Activated T-cell treated with anti-CD3 and anti-CD28 coated beads, Interleukin-2, amount 50 U/mL, for 24 hours (primary cell): ENCODE measurements at regions not wholly inside any gene's neighbourhood (a gene's known extent, or its start where the extent isn't known, plus 50 kb on each side); places are given as distances from the start of the nearest gene placed in this dataset.

Experiments
- DNase-seq: peaks from one replicate; pipeline ENCODE4 v3.0.0-alpha.2; 2020
- H3K27ac Mint-ChIP-seq: 2 replicates; pipeline ENCODE4 v1.8.0; 2020; ENCODE audit warnings: mild to moderate bottlenecking, mixed read lengths
- H3K27me3 Mint-ChIP-seq: 2 replicates; pipeline ENCODE4 v1.8.0; 2020; ENCODE audit warnings: mixed read lengths
- H3K36me3 Mint-ChIP-seq: 2 replicates; pipeline ENCODE4 v1.8.0; 2020; ENCODE audit warnings: low read depth, mixed read lengths
- H3K4me1 Mint-ChIP-seq: 2 replicates; pipeline ENCODE4 v1.8.0; 2020; ENCODE audit warnings: low read depth, mixed read lengths
- H3K4me3 Mint-ChIP-seq: 2 replicates; pipeline ENCODE4 v1.8.0; 2020; ENCODE audit warnings: mild to moderate bottlenecking, moderate library complexity, mixed read lengths
- H3K9me3 Mint-ChIP-seq: 2 replicates; pipeline ENCODE4 v1.8.0; 2020; ENCODE audit warnings: mixed read lengths

DNA sequence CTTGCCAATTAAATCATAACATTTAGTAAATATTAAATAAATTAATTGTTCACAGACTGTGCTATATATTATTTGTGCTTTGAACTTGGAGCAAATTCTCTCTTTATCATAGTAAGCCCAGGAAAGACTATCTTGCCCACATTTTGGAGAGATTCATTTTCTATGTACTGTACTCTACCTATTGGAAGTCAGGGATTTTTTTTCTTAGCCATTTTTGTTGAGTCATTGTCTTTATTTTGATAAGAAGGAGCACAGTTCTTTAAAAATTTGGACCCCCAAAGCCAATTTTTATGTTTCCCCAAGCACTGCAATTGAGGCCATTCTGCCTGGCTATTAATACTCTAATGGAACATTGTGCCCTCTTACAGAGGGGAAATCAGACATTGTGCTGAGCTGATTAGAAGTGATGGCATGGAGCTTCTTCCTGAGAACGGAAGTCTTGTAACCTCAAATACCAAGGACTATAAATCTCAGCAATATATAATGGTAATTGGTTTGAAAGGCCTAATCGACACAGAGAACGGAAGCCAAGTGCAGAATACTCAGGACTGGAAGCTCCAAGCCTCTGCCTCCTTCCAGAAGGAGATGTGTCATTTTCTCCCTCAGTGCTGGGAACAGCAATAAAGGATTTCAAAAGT lies 188.8 kb upstream of the PAPPA start:
- no peak overlapping the region for H3K4me3 Mint-ChIP-seq

DNA sequence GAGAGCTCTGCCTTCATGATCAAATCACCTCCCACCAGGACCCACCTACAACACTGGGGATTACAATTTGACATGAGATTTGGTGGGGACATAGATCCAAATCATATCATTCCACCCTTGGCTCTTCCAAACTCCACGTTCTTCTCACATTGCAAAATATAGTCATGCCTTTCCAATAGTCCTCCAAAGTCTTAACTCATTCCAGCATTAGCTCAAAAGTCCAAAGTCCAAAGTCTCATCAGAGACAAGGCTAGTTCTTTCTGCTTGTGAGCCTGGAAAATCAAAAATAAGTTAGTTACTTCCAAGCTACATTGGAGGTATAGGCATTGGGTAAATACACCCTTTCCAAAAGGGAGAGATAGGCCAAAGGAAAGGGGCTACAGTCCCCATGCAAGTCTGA lies 186.9 kb upstream of the PAPPA start:
- H3K9me3 Mint-ChIP-seq: peaks cover 5% of the 10 kb centered on the region
- no peak overlapping the region for H3K27ac Mint-ChIP-seq
- no peaks in the 10 kb centered on the region for H3K4me1 Mint-ChIP-seq
- no peak overlapping the region for H3K4me3 Mint-ChIP-seq
- no peaks in the 10 kb centered on the region for H3K27me3 Mint-ChIP-seq
- H3K36me3 Mint-ChIP-seq: no peaks in the 10 kb centered on the region
- no peak for DNase-seq

More for the DNA sequence above, 188.8 kb upstream of the PAPPA start:
- Mint-ChIP-seq H3K36me3 (no peaks in the 10 kb centered on the region), H3K4me1 (no peaks in the 10 kb centered on the region), H3K27ac (no peak overlapping the region), H3K27me3 (no peaks in the 10 kb centered on the region), H3K9me3 (no peaks in the 10 kb centered on the region)
- DNase-seq: no peak

GRCh38 chr9:115969096-115969495 lies 184.5 kb upstream of the PAPPA start:
- Mint-ChIP-seq H3K36me3 (no peaks in the 10 kb centered on the region), H3K4me1 (no peaks in the 10 kb centered on the region), H3K27ac (no peak overlapping the region), H3K4me3 (no peak overlapping the region), H3K9me3 (peaks cover 5% of the 10 kb centered on the region), H3K27me3 (no peaks in the 10 kb centered on the region)
- no peak for DNase-seq

GRCh38 chr9:115972362-115972761 lies 181.2 kb upstream of the PAPPA start:
- no peaks in the 10 kb centered on the region for H3K36me3 Mint-ChIP-seq
- no peak overlapping the region for H3K27ac Mint-ChIP-seq
- peaks cover 7% of the 10 kb centered on the region for H3K9me3 Mint-ChIP-seq
- no peaks in the 10 kb centered on the region for H3K4me1 Mint-ChIP-seq
- H3K27me3 Mint-ChIP-seq: no peaks in the 10 kb centered on the region
- no peak for DNase-seq
- no peak overlapping the region for H3K4me3 Mint-ChIP-seq

GRCh38 chr9:115972843-115973595 lies 180.6 kb upstream of the PAPPA start:
- DNase-seq: no peak
- no peaks in the 10 kb centered on the region for H3K27me3 Mint-ChIP-seq
- H3K4me1 Mint-ChIP-seq: no peaks in the 10 kb centered on the region
- peaks cover 7% of the 10 kb centered on the region for H3K9me3 Mint-ChIP-seq
- H3K4me3 Mint-ChIP-seq: no peak overlapping the region
- H3K36me3 Mint-ChIP-seq: no peaks in the 10 kb centered on the region
- no peak overlapping the region for H3K27ac Mint-ChIP-seq

- no peak for DNase-seq
- Mint-ChIP-seq H3K27ac (no peak overlapping the region), H3K36me3 (no peaks in the 10 kb centered on the region), H3K4me3 (no peak overlapping the region), H3K4me1 (no peaks in the 10 kb centered on the region), H3K9me3 (peaks cover 2% of the 10 kb centered on the region), H3K27me3 (no peaks in the 10 kb centered on the region)
Measured at GRCh38 chr9:115976781-115977180, 176.8 kb upstream of the PAPPA start.

GRCh38 chr9:115978091-115978490 lies 175.5 kb upstream of the PAPPA start:
- no peaks in the 10 kb centered on the region for H3K4me1 Mint-ChIP-seq
- no peak overlapping the region for H3K27ac Mint-ChIP-seq
- no peaks in the 10 kb centered on the region for H3K36me3 Mint-ChIP-seq
- peaks cover 2% of the 10 kb centered on the region for H3K9me3 Mint-ChIP-seq
- no peak for DNase-seq
- H3K27me3 Mint-ChIP-seq: no peaks in the 10 kb centered on the region
- H3K4me3 Mint-ChIP-seq: no peak overlapping the region

GRCh38 chr9:115978659-115979096 lies 174.9 kb upstream of the PAPPA start:
- H3K4me1 Mint-ChIP-seq: no peaks in the 10 kb centered on the region
- no peaks in the 10 kb centered on the region for H3K36me3 Mint-ChIP-seq
- no peaks in the 10 kb centered on the region for H3K27me3 Mint-ChIP-seq
- H3K4me3 Mint-ChIP-seq: no peak overlapping the region
- DNase-seq: no peak
- no peak overlapping the region for H3K27ac Mint-ChIP-seq
- peaks cover 2% of the 10 kb centered on the region for H3K9me3 Mint-ChIP-seq

- Mint-ChIP-seq H3K4me3 (no peak overlapping the region), H3K4me1 (no peaks in the 10 kb centered on the region), H3K27me3 (no peaks in the 10 kb centered on the region), H3K36me3 (no peaks in the 10 kb centered on the region), H3K27ac (no peak overlapping the region), H3K9me3 (peaks cover 5% of the 10 kb centered on the region)
- no peak for DNase-seq
Measured at GRCh38 chr9:115980054-115980453, 173.5 kb upstream of the PAPPA start.

DNA sequence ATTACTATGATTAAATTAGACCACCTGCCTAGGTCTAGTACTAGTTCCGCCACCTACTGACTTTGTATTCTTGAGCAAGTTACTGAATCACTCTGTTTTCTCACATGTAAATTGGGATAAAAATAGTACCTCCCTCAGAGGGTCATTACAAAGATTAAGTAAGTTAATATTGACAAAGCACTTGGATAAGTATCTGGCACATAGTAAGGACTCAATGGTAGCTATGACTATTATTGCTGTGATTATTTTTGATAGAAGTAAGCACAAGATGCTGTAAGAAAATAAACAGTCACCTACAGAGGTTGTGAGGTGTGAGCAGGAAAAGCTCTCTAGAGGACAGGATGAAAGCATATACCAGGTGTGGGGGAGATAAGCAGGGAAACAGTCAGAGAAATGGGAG lies 173.1 kb upstream of the PAPPA start:
- DNase-seq: no peak
- H3K4me3 Mint-ChIP-seq: no peak overlapping the region
- no peaks in the 10 kb centered on the region for H3K4me1 Mint-ChIP-seq
- peaks cover 5% of the 10 kb centered on the region for H3K9me3 Mint-ChIP-seq
- no peaks in the 10 kb centered on the region for H3K27me3 Mint-ChIP-seq
- H3K27ac Mint-ChIP-seq: no peak overlapping the region
- H3K36me3 Mint-ChIP-seq: no peaks in the 10 kb centered on the region

DNA sequence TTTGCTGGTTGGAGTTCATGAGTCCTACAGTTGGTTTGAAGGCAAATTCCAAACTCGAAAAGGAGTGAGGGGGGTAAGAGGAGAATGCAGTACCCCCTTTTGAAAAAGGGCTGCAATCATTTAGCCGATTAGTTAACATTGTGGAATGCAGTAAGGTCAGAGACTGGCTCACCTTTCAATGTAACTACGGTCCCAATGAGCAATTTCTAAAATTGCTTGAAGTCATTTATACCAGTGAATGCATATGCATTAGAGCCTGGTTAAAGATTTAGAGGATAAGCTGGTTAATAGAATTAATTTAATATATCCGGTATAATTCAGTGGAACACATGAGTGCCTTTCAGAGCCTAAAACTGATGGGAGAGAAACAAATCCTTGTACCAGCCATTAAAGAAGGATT lies 172.6 kb upstream of the PAPPA start:
- Mint-ChIP-seq H3K4me1 (no peaks in the 10 kb centered on the region), H3K9me3 (peaks cover 5% of the 10 kb centered on the region), H3K4me3 (no peak overlapping the region), H3K36me3 (no peaks in the 10 kb centered on the region), H3K27me3 (no peaks in the 10 kb centered on the region), H3K27ac (no peak overlapping the region)
- no peak for DNase-seq

DNA sequence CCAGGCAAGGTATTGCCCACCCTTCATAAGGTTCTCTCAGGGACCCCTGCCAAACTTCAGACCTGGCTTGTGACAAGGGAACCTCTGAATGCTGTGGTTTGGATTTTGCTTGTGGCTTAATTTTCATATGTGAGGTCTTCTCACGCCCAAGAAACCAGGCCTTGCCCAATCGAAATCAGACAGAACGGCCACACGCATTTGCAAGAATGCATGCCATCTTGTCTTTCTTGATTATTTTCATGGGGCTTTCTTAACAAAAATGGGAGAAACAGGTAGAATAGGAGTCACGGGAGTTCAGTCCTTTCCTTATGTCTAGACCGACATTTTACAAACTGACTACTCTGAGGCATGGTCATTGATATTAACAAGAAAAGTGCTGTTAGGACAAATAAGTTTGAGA lies 170.2 kb upstream of the PAPPA start:
- DNase-seq: no peak
- H3K4me1 Mint-ChIP-seq: no peaks in the 10 kb centered on the region
- H3K4me3 Mint-ChIP-seq: no peak overlapping the region
- no peaks in the 10 kb centered on the region for H3K36me3 Mint-ChIP-seq
- peaks cover 6% of the 10 kb centered on the region for H3K9me3 Mint-ChIP-seq
- no peak overlapping the region for H3K27ac Mint-ChIP-seq
- H3K27me3 Mint-ChIP-seq: no peaks in the 10 kb centered on the region

DNA sequence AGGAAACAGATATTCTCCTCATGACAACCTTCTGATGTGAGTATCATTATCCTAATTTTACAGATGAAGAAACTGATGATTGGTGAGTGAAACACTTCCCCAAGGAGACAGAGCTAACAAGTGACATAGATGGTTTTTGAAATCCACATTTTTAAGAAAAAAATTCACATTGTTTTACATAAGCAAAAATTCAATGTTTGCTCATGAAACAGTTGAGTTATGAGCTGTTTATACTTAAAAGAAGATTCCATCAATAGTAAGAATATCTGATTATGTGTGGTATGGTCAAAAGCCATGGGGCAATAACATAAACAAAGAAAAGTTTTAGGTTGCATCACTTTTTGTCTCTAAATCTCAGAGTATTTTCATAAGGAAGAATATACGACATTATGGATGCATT lies 167.9 kb upstream of the PAPPA start:
- no peak overlapping the region for H3K4me3 Mint-ChIP-seq
- no peaks in the 10 kb centered on the region for H3K36me3 Mint-ChIP-seq
- no peak for DNase-seq
- H3K27me3 Mint-ChIP-seq: no peaks in the 10 kb centered on the region
- H3K27ac Mint-ChIP-seq: no peak overlapping the region
- no peaks in the 10 kb centered on the region for H3K4me1 Mint-ChIP-seq
- peaks cover 6% of the 10 kb centered on the region for H3K9me3 Mint-ChIP-seq

DNA sequence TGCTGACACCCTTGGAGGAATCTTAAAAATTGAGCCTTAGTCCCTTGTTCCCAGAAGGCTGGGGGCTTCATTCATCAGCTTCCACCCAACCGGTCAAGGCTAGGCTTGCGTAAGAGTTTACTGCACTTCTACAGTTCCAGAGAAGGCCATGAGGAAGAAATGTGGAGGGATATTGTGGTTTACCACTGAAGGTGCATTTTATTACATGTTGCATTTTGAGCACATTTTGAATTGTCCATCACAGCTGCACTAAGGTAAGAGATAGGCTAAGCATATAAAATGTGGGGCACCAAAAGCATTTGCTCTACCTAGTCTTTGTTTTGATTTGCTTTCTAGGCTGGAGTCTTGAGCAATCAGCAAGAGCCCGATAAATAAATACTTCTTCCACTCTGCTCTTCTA lies 167.1 kb upstream of the PAPPA start:
- Mint-ChIP-seq H3K4me1 (no peaks in the 10 kb centered on the region), H3K4me3 (no peak overlapping the region)

DNA sequence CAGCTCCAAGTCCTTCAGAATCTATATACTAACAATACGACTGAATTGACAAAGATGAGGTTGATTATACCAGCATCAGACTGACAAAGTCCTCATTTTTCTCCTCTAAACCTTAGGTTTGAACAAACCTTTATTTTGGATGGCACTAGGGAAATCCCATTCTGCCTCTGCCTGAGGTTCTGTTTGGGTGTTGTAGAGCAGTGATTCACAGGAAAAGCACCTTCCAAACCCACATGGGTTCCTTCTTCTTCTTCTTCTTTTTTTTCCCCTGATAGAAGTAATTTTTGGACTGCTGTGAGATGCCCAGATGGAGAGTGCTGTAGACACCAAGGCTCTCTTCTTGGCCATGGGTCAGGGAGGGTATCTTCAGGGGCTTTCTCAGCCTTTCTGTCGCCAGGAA lies 164.9 kb upstream of the PAPPA start:
- H3K4me1 Mint-ChIP-seq: no peaks in the 10 kb centered on the region
- no peaks in the 10 kb centered on the region for H3K27me3 Mint-ChIP-seq
- H3K36me3 Mint-ChIP-seq: no peaks in the 10 kb centered on the region
- H3K4me3 Mint-ChIP-seq: no peak overlapping the region
- H3K27ac Mint-ChIP-seq: no peak overlapping the region
- H3K9me3 Mint-ChIP-seq: peaks cover 6% of the 10 kb centered on the region
- DNase-seq: no peak

More for the DNA sequence above, 167.1 kb upstream of the PAPPA start:
- H3K27me3 Mint-ChIP-seq: no peaks in the 10 kb centered on the region
- DNase-seq: no peak
- H3K36me3 Mint-ChIP-seq: no peaks in the 10 kb centered on the region
- no peak overlapping the region for H3K27ac Mint-ChIP-seq
- peaks cover 6% of the 10 kb centered on the region for H3K9me3 Mint-ChIP-seq
